Activated B cell treated with CpG ODN at 0.5 μM for 24 hours (primary cell): ENCODE measurements at regions not wholly inside any gene's neighbourhood (a gene's known extent, or its start where the extent isn't known, plus 50 kb on each side); places are given as distances from the start of the nearest gene placed in this dataset.

Experiments used
- ATAC-seq: fragments of 200-7000 bp; cut with Tn5 transposase; one replicate; pipeline ENCODE4 v1.10.0; 2021; ENCODE audit warnings: low read depth, mild to moderate bottlenecking, moderate library complexity
- CTCF ChIA-PET: fragments of 350-600 bp; sonication (Branson Sonifier 250); formaldehyde crosslinking; loops from one replicate; lab custom pipeline; 2021; ENCODE audit warnings: antibody characterized with exemption; lab: Charles Lee
- POLR2A ChIA-PET: fragments of 350-600 bp; sonication (Branson Sonifier 250); formaldehyde crosslinking; loops from one replicate; lab custom pipeline; 2021; ENCODE audit warnings: antibody characterized with exemption; lab: Charles Lee
- DNase-seq: peaks from one replicate; pipeline ENCODE4 v3.0.0; 2022
- H3K27ac Mint-ChIP-seq: one replicate; pipeline ENCODE4 v1.8.0; 2020; ENCODE audit warnings: mixed read lengths
- H3K27me3 Mint-ChIP-seq: one replicate; pipeline ENCODE4 v1.8.0; 2021; ENCODE audit warnings: mixed read lengths
- H3K36me3 Mint-ChIP-seq: one replicate; pipeline ENCODE4 v1.8.0; 2021; ENCODE audit warnings: low read depth, mixed read lengths
- H3K4me1 Mint-ChIP-seq: one replicate; pipeline ENCODE4 v1.8.0; 2021; ENCODE audit warnings: mixed read lengths
- H3K4me3 Mint-ChIP-seq: one replicate; pipeline ENCODE4 v1.8.0; 2020; ENCODE audit warnings: mild to moderate bottlenecking, mixed read lengths
- H3K9me3 Mint-ChIP-seq: one replicate; pipeline ENCODE4 v1.8.0; 2020; ENCODE audit warnings: mixed read lengths
- intact Hi-C: fragments of 100-400 bp; cut with micrococcal nuclease; formaldehyde crosslinking; loops from one replicate; pipeline ENCODE4 v1.15.1; 2024
- TF ChIP-seq, protein P1 (sequence below): fragments of 200-600 bp; IDR thresholded peaks from one replicate; pipeline ENCODE4 v1.8.0; 2022; ENCODE audit warnings: antibody characterized with exemption, mild to moderate bottlenecking

DNA sequence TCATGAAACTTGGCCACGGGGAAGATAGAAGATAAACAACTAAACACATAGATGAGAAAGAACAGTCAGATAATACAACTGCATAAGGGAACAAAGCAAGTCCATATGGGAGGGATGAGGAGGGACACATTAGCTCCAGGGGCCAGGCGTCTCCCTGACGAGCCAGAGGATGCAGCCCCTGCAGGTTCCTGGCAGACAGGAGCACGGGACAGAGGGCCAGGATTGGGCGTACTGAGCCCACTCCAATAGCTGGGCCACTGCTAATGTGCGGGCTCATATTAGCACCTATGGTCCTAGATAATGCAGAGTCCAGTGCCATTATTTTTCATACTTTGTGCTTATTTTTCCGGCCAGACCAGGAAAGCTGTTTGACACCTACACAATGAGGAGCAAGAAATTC, 182.9 kb downstream of the ANKRD60 start:
- DNase-seq (no peak), ATAC-seq (no peak)
- Mint-ChIP-seq H3K4me3 (no peak overlapping the region), H3K9me3 (peaks cover 6% of the 10 kb centered on the region), H3K27me3 (peaks cover 17% of the 10 kb centered on the region), H3K4me1 (no peaks in the 10 kb centered on the region), H3K27ac (no peak overlapping the region), H3K36me3 (no peaks in the 10 kb centered on the region)
- ChIA-PET POLR2A (no interaction called here), CTCF (no interaction called here)
- intact Hi-C loops: no loop called here
- TF ChIP-seq, protein P1, sequence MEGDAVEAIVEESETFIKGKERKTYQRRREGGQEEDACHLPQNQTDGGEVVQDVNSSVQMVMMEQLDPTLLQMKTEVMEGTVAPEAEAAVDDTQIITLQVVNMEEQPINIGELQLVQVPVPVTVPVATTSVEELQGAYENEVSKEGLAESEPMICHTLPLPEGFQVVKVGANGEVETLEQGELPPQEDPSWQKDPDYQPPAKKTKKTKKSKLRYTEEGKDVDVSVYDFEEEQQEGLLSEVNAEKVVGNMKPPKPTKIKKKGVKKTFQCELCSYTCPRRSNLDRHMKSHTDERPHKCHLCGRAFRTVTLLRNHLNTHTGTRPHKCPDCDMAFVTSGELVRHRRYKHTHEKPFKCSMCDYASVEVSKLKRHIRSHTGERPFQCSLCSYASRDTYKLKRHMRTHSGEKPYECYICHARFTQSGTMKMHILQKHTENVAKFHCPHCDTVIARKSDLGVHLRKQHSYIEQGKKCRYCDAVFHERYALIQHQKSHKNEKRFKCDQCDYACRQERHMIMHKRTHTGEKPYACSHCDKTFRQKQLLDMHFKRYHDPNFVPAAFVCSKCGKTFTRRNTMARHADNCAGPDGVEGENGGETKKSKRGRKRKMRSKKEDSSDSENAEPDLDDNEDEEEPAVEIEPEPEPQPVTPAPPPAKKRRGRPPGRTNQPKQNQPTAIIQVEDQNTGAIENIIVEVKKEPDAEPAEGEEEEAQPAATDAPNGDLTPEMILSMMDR: no peak

DNA sequence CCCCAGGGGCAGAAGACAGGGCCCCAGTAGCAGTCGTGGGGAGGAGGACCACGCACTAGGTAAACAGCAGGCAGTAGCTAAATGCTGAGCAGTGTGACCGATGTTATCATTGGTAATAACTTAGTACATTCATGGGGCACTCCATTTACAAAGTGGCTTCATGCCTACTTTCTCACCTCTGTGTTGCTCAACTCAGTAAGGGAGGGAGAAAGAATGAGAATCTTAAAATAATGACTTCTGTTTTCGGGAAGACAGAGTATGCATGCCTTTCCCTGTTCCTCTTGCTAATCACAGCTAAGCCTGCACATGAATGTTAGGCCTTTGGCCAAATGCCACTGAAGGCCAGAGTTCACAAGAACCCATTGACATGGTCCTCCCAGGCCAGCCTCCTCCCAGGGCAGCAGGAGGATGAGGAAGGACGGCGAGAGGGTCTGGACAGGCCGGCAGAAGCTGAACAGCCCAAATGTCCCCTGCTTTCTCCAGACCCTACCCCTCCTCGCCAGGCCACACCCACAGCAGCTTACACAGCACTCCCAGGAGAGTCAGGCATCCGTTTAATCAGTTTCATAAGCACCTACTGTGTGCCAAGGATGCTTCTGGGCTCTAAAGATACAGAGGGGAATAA, 183.4 kb downstream of the ANKRD60 start:
- Mint-ChIP-seq H3K4me3 (no peak overlapping the region), H3K27me3 (peaks cover 14% of the 10 kb centered on the region), H3K9me3 (peaks cover 3% of the 10 kb centered on the region), H3K4me1 (no peaks in the 10 kb centered on the region), H3K27ac (no peak overlapping the region), H3K36me3 (no peaks in the 10 kb centered on the region)
- TF ChIP-seq, protein P1: no peak
- DNase-seq (no peak), ATAC-seq (no peak)
- POLR2A ChIA-PET: no interaction called here
- CTCF ChIA-PET: no interaction called here
- intact Hi-C loops: no loop called here

DNA sequence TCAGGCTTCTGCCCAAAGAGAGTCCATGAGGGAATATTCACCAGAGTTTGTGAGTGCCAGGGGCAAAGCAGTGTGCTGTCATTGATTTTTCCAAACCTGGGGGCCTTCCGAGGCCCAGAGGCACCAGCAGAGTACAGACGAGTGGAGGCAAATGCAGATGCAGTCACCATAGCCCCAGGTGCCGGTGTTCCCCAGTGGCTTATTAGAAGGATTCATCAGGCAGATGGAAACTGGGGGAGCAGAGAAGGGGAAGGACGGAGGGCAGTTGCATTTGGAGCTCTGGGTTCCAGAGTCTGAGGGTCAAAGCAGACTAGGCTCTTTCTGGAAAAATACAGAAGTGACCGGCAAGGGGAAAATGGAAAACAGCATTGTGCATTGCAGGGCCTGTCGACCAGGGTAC, 184.2 kb downstream of the ANKRD60 start:
- no peak for DNase-seq
- no peaks in the 10 kb centered on the region for H3K4me1 Mint-ChIP-seq
- H3K27me3 Mint-ChIP-seq: peaks cover 12% of the 10 kb centered on the region
- H3K27ac Mint-ChIP-seq: no peak overlapping the region
- POLR2A ChIA-PET: no interaction called here
- H3K9me3 Mint-ChIP-seq: peaks cover 3% of the 10 kb centered on the region
- ATAC-seq: no peak
- TF ChIP-seq, protein P1: no peak
- intact Hi-C loops: no loop called here
- H3K36me3 Mint-ChIP-seq: no peaks in the 10 kb centered on the region
- H3K4me3 Mint-ChIP-seq: no peak overlapping the region
- CTCF ChIA-PET: no interaction called here

DNA sequence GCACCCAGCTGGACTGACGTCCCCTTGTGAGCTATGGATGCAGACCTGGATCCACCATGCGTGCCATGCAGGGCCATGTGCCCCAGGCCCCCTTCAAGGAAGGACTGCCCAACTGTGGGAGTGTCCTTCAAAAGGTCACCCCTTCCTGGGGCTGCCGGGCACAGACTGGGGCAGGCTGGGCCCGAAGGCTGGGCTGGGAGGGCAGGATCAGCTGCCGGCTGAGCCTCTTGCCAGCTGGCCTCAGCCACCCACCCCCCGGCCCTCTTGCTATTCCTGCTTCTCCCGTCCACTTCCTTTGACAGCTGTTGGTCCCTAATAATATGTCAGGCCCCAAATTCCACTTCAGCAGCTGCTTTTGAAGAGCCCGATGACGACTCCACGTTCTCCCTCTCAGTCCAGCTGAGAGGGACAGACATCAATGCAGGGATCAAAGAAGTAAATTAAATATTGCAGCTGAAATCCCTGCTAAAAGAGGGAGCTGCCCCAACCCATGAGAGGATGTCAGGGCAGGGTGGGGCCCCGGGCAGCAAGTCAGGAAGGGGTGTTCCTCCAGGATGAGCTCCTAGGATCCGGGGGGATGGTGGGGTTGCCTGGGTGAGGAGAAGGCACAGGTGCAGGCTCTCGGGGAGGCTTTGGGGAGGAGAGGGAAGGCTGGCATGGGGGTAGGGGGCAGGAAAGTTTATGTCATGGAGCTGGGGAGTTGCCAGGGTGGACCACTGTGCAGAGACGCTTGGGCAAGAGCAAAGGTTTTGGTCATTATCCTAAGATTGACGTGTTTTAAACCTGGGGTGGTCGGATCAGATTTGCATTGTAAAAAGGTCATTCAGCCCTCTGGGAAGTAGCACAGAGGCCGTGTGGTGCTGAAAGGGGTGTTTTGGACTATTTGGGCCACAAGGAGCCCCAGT, 185.0 kb downstream of the ANKRD60 start:
- ChIA-PET CTCF (no interaction called here), POLR2A (no interaction called here)
- TF ChIP-seq, protein P1: no peak
- intact Hi-C loops: no loop called here
- DNase-seq (no peak), ATAC-seq (no peak)
- no peaks in the 10 kb centered on the region for H3K36me3 Mint-ChIP-seq
- H3K4me3 Mint-ChIP-seq: no peak overlapping the region
- no peaks in the 10 kb centered on the region for H3K4me1 Mint-ChIP-seq
- H3K9me3 Mint-ChIP-seq: peaks cover 2% of the 10 kb centered on the region
- H3K27me3 Mint-ChIP-seq: peaks cover 14% of the 10 kb centered on the region
- H3K27ac Mint-ChIP-seq: no peak overlapping the region

DNA sequence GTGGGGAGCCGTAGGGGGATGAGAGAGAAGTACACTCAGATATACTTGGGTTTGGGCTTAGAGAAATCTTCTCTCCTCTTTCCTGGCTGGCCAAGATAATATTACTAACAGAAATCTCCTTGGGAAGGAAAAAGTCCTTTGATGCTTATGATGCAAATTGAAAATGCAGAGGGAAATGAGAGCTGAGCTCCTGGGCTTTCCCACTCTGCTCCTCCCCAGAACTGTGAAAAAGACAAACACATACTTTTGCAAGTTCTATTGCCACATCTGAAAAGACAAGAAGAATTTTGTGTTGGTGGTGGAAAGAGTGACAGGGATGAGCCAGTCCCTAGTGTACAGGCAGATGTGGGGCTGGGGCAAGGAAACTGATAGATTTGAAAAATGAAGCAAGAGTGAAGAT, 185.9 kb downstream of the ANKRD60 start:
- ChIA-PET POLR2A (no interaction called here), CTCF (no interaction called here)
- ATAC-seq (no peak), DNase-seq (no peak)
- TF ChIP-seq, protein P1: no peak
- no peaks in the 10 kb centered on the region for H3K9me3 Mint-ChIP-seq
- no peaks in the 10 kb centered on the region for H3K36me3 Mint-ChIP-seq
- H3K27ac Mint-ChIP-seq: no peak overlapping the region
- no peaks in the 10 kb centered on the region for H3K4me1 Mint-ChIP-seq
- H3K27me3 Mint-ChIP-seq: peaks cover 16% of the 10 kb centered on the region
- no peak overlapping the region for H3K4me3 Mint-ChIP-seq
- intact Hi-C loops: no loop called here
